ENCODE measurements at regions not wholly inside any gene's neighbourhood (a gene's known extent, or its start where the extent isn't known, plus 50 kb on each side); places are given as distances from the start of the nearest gene placed in this dataset.

DNA sequence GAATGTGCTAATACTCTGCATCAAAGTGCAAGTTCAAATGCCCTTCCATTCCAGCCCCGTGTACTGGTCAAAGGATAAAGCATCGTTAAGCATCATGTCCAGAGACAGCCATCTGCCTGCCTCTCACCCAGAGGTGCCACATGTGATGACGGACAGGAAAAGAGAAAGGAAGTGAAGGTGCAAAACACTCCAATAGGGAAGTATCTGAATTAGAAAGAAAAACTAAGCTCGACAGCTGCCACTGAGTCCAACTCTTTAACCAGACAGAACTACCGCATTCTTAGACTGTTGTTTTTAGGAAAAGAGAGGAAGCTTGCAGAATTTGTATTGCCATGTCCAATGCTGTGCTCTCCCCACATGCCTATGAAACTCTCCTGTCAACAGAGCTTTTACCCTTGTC lies 465.0 kb upstream of the SOX5 start:
- TF ChIP-seq, protein P1, sequence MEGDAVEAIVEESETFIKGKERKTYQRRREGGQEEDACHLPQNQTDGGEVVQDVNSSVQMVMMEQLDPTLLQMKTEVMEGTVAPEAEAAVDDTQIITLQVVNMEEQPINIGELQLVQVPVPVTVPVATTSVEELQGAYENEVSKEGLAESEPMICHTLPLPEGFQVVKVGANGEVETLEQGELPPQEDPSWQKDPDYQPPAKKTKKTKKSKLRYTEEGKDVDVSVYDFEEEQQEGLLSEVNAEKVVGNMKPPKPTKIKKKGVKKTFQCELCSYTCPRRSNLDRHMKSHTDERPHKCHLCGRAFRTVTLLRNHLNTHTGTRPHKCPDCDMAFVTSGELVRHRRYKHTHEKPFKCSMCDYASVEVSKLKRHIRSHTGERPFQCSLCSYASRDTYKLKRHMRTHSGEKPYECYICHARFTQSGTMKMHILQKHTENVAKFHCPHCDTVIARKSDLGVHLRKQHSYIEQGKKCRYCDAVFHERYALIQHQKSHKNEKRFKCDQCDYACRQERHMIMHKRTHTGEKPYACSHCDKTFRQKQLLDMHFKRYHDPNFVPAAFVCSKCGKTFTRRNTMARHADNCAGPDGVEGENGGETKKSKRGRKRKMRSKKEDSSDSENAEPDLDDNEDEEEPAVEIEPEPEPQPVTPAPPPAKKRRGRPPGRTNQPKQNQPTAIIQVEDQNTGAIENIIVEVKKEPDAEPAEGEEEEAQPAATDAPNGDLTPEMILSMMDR (IDR thresholded peaks at IDR 0.05) = no peak
- TF ChIP-seq EZH2 (IDR thresholded peaks at IDR 0.05) (no peak), EZH2phosphoT487 (IDR thresholded peaks at IDR 0.05) (no peak)

All from neural progenitor cell (in vitro differentiated cells).